SK-N-MC (cell line): ENCODE measurements at regions not wholly inside any gene's neighbourhood (a gene's known extent, or its start where the extent isn't known, plus 50 kb on each side); places are given as distances from the start of the nearest gene placed in this dataset.

Experiments used
- EZH2 ChIP-seq: fragments of 200-600 bp; sonication (generic); IDR thresholded peaks from one replicate; pipeline ENCODE4 v1.6.1; 2017; ENCODE audit warnings: antibody characterized with exemption
- POLR2AphosphoS5 ChIP-seq: IDR thresholded peaks from 2 replicates; pipeline ENCODE4 v1.6.1; 2012; ENCODE audit warnings: mild to moderate bottlenecking, low read depth, low read length, borderline replicate concordance

DNA sequence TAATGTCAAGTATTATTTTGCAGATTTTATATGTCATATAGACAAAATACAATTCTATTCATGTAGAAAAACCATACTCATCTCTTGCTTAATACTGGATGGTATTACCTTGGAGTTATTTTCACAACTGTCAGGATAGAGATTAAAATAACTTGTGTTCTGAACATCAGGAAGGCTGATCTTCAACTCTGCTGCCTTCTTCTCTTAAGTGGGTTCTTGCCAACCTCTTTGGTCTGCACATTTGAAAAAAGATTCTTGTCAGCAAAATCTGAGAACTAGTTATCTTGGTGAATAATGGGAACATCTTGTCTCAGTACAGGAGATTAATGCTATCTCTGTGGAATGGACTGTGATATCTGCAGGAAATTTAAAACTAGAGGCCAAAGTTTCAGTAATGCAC, 95.2 kb upstream of the FAM216B start:
- TF ChIP-seq EZH2 (no peak), POLR2AphosphoS5 (no peak)
